ENCODE measurements at regions not wholly inside any gene's neighbourhood (a gene's known extent, or its start where the extent isn't known, plus 50 kb on each side); places are given as distances from the start of the nearest gene placed in this dataset.
A peak's percentile ranks its signal among the peaks of the same experiment; 100 is the strongest.
"Not testable (repeated sequence)": the region's sequence is repeated elsewhere in the genome, so short reads cannot be mapped to it uniquely, and the experiment has no call there.

DNA sequence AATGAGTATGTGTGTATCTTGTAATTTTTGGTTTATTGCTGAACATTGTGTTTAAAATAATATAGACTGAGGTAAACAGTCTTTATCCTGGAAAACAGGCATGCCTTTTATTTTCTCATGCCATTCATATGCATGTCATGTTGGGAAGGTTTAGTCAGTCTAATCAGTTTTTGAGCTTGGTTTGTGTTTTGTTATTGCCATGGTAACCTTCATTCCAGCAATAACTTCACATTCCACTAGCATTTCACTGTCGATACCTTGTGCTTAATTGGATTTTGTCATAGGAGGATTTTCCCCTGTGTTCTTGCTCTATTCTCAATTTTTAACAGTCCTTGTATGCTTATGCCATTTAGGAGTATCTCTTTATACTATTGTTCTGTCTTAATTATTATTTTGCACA lies 140.4 kb downstream of the SPDYE17 start:
- not testable (repeated sequence) for H3K27ac Mint-ChIP-seq; H3K4me1 Mint-ChIP-seq; H3K36me3 Mint-ChIP-seq (ENCODE audit: low read depth); H3K4me3 Mint-ChIP-seq; H3K27me3 Mint-ChIP-seq (ENCODE audit: low read depth); H3K9me3 Mint-ChIP-seq

DNA sequence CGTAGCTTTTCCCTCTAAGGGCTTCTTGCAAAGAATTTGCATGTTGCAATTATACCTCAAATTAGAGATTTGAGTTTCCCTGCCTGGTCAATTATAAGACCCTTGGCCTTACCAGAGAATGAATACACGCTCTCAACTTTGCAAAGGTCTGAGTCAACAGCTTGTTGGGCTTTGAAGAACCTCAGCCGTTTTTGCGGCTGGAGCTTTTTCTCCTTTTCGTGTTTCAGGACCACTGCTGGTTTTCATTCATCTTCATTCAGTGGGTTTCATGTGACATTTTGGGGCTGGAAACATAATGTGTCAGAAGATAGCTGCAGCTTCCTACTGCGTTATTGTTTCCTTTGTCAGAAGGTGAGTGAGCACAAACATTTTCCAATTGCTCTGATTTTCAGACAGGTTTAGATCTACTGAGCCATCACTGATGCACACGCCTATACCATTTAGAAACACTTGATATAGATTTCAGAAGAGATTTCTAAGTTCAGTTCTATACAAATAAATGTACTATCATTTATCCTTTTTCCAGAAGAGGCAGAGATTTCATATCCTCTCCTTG lies 152.3 kb downstream of the SPDYE17 start:
- H3K36me3 Mint-ChIP-seq (ENCODE audit: low read depth); H3K4me3 Mint-ChIP-seq; H3K27me3 Mint-ChIP-seq (ENCODE audit: low read depth); H3K9me3 Mint-ChIP-seq; H3K27ac Mint-ChIP-seq; H3K4me1 Mint-ChIP-seq: not testable (repeated sequence)

DNA sequence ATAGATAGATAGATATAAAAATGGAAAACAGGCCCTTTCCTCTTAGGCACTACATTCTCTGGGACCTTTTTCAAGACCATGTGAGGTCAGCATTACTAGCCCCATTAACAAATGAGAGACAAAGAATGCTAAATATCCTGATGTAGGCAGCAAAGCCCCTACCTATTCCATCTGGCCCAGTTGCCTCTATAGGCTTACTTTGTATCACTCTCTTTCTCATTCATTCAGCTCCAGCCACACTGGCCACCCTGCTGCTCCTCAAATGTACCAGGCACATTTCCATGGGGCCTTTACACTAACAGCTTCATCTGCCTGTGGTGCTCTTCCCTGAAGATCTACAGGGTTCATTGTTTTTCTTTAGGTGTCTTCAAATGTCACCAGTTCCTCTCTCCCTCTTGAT lies 156.4 kb downstream of the SPDYE17 start:
- H3K4me3 Mint-ChIP-seq; H3K27me3 Mint-ChIP-seq (ENCODE audit: low read depth); H3K27ac Mint-ChIP-seq; H3K4me1 Mint-ChIP-seq; H3K36me3 Mint-ChIP-seq (ENCODE audit: low read depth); H3K9me3 Mint-ChIP-seq: not testable (repeated sequence)

DNA sequence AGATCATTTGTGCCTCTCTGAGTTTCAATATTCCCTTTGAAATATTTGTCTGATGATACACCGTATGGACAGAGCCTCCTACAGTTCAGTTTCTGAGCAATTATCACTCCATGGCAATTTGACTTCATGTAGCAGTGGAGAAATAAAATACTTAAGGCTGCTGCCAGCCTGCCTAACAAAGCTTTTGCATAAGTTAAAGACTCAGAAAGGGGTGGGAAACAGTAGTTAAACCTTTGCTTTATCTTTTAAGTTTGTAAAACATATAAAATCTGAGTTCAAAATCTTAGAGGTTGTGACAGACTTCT lies 161.7 kb downstream of the SPDYE17 start:
- not testable (repeated sequence) for H3K36me3 Mint-ChIP-seq (ENCODE audit: low read depth); H3K4me3 Mint-ChIP-seq; H3K9me3 Mint-ChIP-seq

DNA sequence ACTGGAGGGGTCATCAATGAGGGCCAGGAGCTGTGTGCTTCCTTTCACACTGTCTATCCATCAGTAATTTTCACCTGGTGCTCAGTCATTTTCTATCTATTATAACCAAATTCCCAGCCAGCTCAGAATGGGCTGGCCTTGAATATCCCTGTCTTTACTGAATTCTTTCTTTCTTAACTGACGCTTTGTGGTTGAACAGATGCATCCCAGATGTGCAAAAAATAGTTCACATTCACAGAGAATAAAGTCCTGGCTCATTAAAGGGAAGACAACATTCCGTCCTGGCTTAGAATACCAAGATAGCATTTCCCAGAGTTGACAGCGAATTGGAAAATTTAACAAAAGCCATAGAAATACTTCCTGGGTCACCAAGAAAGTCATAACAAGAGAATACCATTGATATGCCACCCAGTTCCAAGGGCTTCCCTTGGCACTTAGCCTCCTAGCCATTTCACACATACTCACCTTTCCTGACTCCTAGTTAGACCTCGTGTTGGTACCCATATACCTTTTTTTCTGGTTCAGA lies 164.7 kb downstream of the SPDYE17 start:
- not testable (repeated sequence) for H3K4me1 Mint-ChIP-seq; H3K4me3 Mint-ChIP-seq; H3K27ac Mint-ChIP-seq; H3K36me3 Mint-ChIP-seq (ENCODE audit: low read depth); H3K27me3 Mint-ChIP-seq (ENCODE audit: low read depth); H3K9me3 Mint-ChIP-seq

More for the DNA sequence above, 161.7 kb downstream of the SPDYE17 start:
- H3K4me1 Mint-ChIP-seq; H3K27ac Mint-ChIP-seq; H3K27me3 Mint-ChIP-seq (ENCODE audit: low read depth): not testable (repeated sequence)

DNA sequence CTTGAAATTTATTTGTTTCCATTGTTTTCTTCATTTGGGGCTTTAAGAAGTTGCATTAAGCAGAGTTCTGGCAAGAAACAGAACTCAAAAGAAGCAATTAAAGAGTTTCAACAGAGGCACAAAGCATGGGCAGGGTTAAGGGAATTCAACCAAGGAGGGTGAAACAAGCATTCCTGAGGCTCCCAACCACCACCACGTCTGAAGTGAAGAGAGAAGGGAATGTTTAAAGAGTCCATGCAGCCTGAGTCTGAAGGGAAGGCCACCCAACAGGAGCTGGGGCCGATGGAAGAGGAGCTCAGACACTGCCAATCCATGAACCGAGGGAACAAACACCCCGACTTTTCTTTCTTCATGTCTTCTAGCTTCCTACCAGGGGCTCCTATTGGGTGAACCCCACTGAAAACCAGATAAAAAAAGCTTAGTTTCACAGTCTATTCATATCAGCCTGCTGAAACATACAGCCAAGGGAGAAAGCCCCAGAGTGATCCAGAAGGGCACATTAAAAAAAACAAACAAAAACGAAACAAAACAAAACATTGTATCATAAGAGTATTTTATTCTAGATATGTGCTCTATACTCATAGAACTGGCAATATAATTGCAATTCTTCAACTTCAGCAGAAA lies 168.9 kb downstream of the SPDYE17 start:
- not testable (repeated sequence) for H3K9me3 Mint-ChIP-seq; H3K27me3 Mint-ChIP-seq (ENCODE audit: low read depth); H3K4me1 Mint-ChIP-seq; H3K36me3 Mint-ChIP-seq (ENCODE audit: low read depth); H3K4me3 Mint-ChIP-seq; H3K27ac Mint-ChIP-seq

DNA sequence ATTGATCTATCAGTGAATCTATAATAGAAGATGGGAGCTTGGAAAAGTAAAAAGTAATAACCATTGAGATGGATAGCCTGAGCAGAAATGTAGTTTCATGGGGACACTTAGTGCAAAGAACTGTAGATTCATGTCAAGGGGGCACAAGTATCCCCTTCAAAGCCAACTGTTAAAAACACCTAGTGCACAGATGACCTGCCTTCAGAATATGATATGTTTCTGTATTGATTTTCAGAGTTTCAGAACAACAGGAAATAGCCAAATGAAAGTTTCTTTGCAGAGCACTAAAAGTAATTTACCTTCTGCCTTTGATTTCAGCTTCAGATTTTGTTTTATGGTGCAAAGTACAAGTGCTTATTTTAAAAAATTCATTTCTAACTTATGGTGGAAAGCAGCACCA lies 169.9 kb downstream of the SPDYE17 start:
- not testable (repeated sequence) for H3K4me1 Mint-ChIP-seq; H3K27me3 Mint-ChIP-seq (ENCODE audit: low read depth); H3K36me3 Mint-ChIP-seq (ENCODE audit: low read depth); H3K9me3 Mint-ChIP-seq; H3K4me3 Mint-ChIP-seq
- peak overlapping the region in 1 of 3 experiments; percentile 23 for H3K27ac Mint-ChIP-seq

DNA sequence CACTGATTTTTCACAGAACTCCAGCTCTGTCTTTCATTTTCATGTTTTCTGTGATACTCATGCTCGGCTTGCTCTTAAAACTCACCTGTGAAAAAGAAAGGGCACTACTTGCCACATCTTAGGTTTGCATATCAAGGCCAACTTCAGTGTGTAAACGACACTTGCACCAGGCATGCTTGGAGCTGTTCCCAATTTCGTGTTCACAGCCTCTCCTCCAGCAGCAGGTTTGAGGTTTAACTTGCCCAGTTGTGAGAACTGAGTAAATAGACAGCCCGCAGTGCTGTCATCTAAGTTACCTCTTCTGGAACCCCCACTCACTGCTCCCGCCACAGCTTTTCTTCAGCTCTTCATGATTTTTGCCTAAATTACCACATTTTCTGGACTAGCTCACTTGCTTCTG lies 172.2 kb downstream of the SPDYE17 start:
- not testable (repeated sequence) for H3K27ac Mint-ChIP-seq; H3K4me1 Mint-ChIP-seq; H3K9me3 Mint-ChIP-seq; H3K4me3 Mint-ChIP-seq; H3K27me3 Mint-ChIP-seq (ENCODE audit: low read depth); H3K36me3 Mint-ChIP-seq (ENCODE audit: low read depth)

DNA sequence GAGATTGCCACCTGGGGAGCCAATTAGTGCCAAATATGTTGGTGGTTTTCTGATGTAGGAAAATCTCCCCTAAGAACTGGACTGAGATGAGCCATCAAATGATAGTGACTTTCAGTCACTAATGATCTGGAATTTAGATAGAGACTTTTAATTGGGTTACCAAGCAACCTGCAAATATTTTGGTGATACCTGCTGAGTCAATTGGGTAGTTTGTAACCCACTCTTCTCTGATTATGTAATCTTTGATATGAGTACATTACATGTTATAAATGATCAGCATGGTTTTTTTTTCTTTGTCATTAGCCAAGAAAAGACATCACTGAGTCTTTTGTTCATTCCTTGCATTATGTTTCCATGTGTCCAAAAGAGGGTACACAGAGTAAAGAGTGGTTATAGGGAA lies 177.5 kb downstream of the SPDYE17 start:
- H3K4me3 Mint-ChIP-seq; H3K27ac Mint-ChIP-seq; H3K4me1 Mint-ChIP-seq; H3K27me3 Mint-ChIP-seq (ENCODE audit: low read depth); H3K9me3 Mint-ChIP-seq; H3K36me3 Mint-ChIP-seq (ENCODE audit: low read depth): not testable (repeated sequence)

DNA sequence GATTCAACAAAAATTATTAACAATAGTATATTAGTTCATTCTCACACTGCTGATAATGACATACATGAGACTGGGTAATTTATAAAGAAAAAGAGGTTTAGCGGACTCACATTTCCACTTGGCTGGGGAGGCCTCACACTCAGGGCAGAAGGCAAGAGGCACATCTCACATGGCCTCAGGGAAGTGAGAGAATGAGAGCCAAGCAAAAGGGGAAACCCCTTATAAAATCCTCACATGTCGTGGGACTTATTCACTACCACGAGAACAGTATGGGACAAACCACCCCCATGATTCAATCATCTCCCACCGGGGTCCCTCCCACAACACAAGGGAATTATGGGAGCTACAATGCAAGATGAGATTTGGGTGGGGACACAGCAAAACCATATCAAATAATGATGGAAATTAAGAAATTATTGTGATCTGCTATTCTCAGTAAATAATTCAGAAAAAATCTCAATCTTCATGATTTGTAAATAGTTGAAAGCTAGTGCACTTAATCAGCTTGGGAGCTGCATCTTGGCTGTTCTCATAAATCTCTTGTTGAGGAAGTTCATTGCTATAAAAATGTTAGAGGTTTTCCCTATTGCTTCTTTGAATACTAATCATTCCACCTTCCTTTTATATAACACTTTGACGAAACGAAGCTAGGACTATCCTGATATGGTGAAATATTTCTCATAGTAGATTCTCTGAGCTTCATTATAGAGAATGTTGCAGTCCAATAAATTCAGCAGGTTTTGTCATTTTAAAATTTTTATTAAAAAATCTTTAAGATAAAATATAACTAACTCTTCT lies 179.2 kb downstream of the SPDYE17 start:
- H3K9me3 Mint-ChIP-seq; H3K27me3 Mint-ChIP-seq (ENCODE audit: low read depth); H3K4me3 Mint-ChIP-seq; H3K4me1 Mint-ChIP-seq; H3K36me3 Mint-ChIP-seq (ENCODE audit: low read depth); H3K27ac Mint-ChIP-seq: not testable (repeated sequence)

DNA sequence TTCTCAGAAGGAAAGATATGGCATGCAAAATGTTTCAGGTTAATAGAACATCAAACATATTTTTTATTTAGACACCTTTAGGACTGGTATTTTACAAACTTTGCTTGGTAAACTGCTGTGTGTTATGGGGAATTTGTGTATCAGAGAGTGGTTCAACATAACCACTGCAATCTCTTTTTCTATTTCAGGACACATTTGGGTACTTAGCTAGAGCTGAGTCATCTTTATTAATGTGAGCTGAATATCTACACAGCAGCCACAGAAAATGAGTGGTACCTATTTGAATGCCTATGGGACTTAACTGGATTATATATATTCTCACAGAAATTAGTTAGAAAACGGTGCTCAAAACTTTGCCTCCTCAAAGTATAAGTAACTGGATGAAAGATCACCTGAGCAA lies 179.8 kb downstream of the SPDYE17 start:
- H3K27ac Mint-ChIP-seq; H3K9me3 Mint-ChIP-seq; H3K4me1 Mint-ChIP-seq; H3K4me3 Mint-ChIP-seq; H3K36me3 Mint-ChIP-seq (ENCODE audit: low read depth); H3K27me3 Mint-ChIP-seq (ENCODE audit: low read depth): not testable (repeated sequence)

DNA sequence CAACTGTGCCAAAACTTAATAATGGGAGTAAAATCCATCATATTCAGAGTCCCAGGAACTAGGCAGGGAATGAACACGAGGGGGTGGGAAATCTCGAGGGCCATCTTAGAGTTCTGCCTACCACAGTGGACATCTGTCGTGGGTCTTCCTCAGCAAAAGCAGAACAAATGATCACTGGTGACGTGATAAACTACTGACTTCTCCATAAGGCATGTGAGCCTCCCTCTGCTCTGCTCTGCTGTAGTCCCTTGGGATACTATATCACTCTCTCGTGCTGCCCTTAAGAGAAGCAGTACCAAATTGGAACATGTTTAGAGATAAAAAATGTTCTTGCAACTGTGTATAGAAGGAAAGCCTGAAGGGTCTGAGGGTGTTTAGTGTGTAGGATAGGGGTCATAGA lies 180.5 kb downstream of the SPDYE17 start:
- H3K27me3 Mint-ChIP-seq (ENCODE audit: low read depth); H3K36me3 Mint-ChIP-seq (ENCODE audit: low read depth): not testable (repeated sequence)

DNA sequence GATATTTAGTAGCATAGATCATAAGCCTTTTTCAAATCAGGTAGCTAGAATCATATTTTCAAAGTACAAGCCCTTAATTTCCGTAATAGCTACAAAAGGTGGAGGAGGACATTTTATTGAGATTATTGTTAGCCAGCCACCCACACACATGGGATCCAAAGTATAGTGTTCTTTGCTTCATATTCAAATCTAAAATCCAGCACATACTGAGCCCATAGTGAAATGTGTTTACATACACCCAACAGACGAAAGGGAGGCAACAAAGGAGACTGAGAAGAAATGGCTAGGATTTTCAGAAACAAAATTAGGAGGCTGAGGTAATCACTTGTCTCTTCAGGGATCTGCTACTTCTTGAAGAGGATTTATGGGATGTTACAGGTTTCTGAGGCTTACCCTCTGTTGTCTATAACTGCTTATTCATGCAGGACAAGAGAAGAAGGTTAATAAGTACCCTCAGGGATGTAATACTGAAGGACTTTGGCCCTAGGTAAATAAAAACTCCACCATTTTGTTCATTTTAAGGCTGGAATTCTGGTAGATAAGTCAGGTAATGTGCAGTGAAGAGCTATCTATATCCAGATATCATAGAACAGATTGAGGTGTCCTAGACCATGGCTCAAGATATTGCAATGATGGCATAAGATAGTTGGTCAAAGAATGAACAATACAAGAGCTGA lies 182.1 kb downstream of the SPDYE17 start:
- not testable (repeated sequence) for H3K9me3 Mint-ChIP-seq; H3K4me1 Mint-ChIP-seq; H3K27me3 Mint-ChIP-seq (ENCODE audit: low read depth); H3K36me3 Mint-ChIP-seq (ENCODE audit: low read depth); H3K4me3 Mint-ChIP-seq
- H3K27ac Mint-ChIP-seq: peak overlapping the region; percentile 42 to 92 (median 81)

More for the DNA sequence above, 180.5 kb downstream of the SPDYE17 start:
- not testable (repeated sequence) for H3K4me3 Mint-ChIP-seq, H3K9me3 Mint-ChIP-seq, H3K27ac Mint-ChIP-seq, H3K4me1 Mint-ChIP-seq

DNA sequence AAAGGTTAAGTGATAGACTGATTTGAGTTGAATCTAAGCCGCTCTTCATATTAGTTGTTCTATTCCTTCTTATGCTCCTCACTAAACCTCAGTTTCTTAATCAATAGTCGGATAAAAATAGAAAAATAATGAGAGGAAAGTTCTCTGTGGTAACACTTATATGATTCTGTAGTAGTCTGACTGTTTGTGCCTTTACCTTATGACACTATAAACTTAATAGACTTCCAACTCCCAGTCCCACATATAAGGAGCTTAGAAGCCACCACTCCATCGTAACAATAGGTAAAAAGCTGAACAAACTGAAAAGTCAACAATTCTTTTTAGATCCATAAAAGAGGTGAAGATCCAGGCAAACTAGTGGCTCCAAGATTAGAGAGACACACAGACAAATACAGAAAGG lies 192.3 kb downstream of the SPDYE17 start:
- Mint-ChIP-seq H3K9me3 (peaks cover 27% of the 10 kb centered on the region), H3K36me3 (ENCODE audit: low read depth) (peaks cover 13% of the 10 kb centered on the region)
- H3K4me1 Mint-ChIP-seq; H3K4me3 Mint-ChIP-seq; H3K27me3 Mint-ChIP-seq (ENCODE audit: low read depth); H3K27ac Mint-ChIP-seq: not testable (repeated sequence)

DNA sequence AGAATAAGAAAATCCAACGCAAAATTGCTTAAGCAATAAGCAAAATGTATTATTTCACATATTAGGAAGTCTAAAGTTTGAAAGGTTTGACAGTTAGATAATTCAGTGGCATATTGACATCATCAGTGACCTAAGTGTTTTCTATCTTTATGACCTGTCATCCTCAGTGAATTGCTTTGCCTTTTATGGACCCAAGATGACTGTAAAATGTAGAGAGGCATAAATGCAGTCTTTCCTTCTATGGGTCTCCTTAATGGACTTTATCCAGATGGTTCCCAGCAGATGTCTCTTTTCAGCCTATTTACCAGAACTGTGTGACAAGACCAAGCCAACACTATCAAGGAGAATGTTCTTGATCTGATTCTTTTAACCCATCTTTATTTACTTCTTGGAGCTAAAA lies 192.9 kb downstream of the SPDYE17 start:
- H3K27me3 Mint-ChIP-seq (ENCODE audit: low read depth); H3K4me3 Mint-ChIP-seq; H3K27ac Mint-ChIP-seq; H3K4me1 Mint-ChIP-seq: not testable (repeated sequence)
- Mint-ChIP-seq H3K9me3 (peaks cover 27% of the 10 kb centered on the region), H3K36me3 (ENCODE audit: low read depth) (peaks cover 13% of the 10 kb centered on the region)
